Caco-2 (cell line): ENCODE measurements at regions not wholly inside any gene's neighbourhood (a gene's known extent, or its start where the extent isn't known, plus 50 kb on each side); places are given as distances from the start of the nearest gene placed in this dataset.

Experiments
- BruUV-seq: library from RNA; stranded (reverse); fragments of 400-500 nt; replicated peaks from 2 replicates; lab custom pipeline; 2021; lab: Mats Ljungman, UMichigan
- CTCF ChIA-PET: fragments of 300-600 bp; sonication (Branson Sonifier 250); formaldehyde crosslinking; loops from one replicate; lab custom pipeline; 2022; ENCODE audit warnings: antibody characterized with exemption; lab: Charles Lee
- POLR2A ChIA-PET: fragments of 300-600 bp; sonication (Branson Sonifier 250); formaldehyde crosslinking; loops from one replicate; lab custom pipeline; 2022; ENCODE audit warnings: antibody characterized with exemption; lab: Charles Lee
- DNase-seq, 2 experiments: peaks; one replicate each; pipeline versions ENCODE4 v3.0.0 to v3.0.0-alpha.2; 2020 to 2022
- H3K27me3 ChIP-seq: replicated peaks from 2 replicates; pipeline ENCODE4 v1.6.0; 2011; ENCODE audit warnings: low read length; ENCODE audit not compliant: control insufficient read depth, insufficient read depth
- H3K36me3 ChIP-seq: 2 replicates; pipeline ENCODE4 v1.5.1; 2011; ENCODE audit warnings: low read length; ENCODE audit not compliant: control insufficient read depth, insufficient read depth
- H3K4me1 ChIP-seq: fragments of 250-450 bp; sonication (Bioruptor Pico); 2 replicates; pipeline ENCODE4 v1.5.1; 2020; ENCODE audit warnings: mild to moderate bottlenecking
- H3K4me3 ChIP-seq: 2 replicates; pipeline ENCODE4 v1.5.1; 2011; ENCODE audit warnings: low read depth, mild to moderate bottlenecking, control low read depth, low read length
- H3K9me3 ChIP-seq: fragments of 250-450 bp; sonication (Bioruptor Pico); 2 replicates; pipeline ENCODE4 v1.5.1; 2020; ENCODE audit warnings: mild to moderate bottlenecking, moderate library complexity
- H3K27ac Mint-ChIP-seq: one replicate; pipeline ENCODE4 v1.8.0; 2022; ENCODE audit warnings: mixed read lengths; ENCODE audit not compliant: unreplicated experiment
- H3K27me3 Mint-ChIP-seq: one replicate; pipeline ENCODE4 v1.8.0; 2022; ENCODE audit warnings: mixed read lengths; ENCODE audit not compliant: insufficient read depth, unreplicated experiment
- H3K36me3 Mint-ChIP-seq: one replicate; pipeline ENCODE4 v1.8.0; 2022; ENCODE audit warnings: mild to moderate bottlenecking, mixed read lengths; ENCODE audit not compliant: insufficient read depth, unreplicated experiment
- H3K4me1 Mint-ChIP-seq: one replicate; pipeline ENCODE4 v1.8.0; 2022; ENCODE audit warnings: low read depth, mixed read lengths; ENCODE audit not compliant: unreplicated experiment
- H3K4me3 Mint-ChIP-seq: one replicate; pipeline ENCODE4 v1.8.0; 2022; ENCODE audit warnings: mild to moderate bottlenecking, moderate library complexity, mixed read lengths; ENCODE audit not compliant: unreplicated experiment
- H3K9me3 Mint-ChIP-seq: one replicate; pipeline ENCODE4 v1.8.0; 2022; ENCODE audit warnings: mixed read lengths; ENCODE audit not compliant: unreplicated experiment
- intact Hi-C: fragments of 100-400 bp; cut with micrococcal nuclease; formaldehyde crosslinking; loops from one replicate; pipeline ENCODE4 v1.10.0; 2022; ENCODE audit not compliant: unreplicated experiment
- TF ChIP-seq, protein P1 (sequence below), 2 experiments: fragments of 200-600 bp in 1 of 2; IDR thresholded peaks; 1 replicate in 1 of 2; 2 replicates in 1 of 2; pipeline versions ENCODE4 v1.5.1 to v1.8.0; 2011 to 2022; ENCODE audit warnings: antibody characterized with exemption in 1 of 2, control low read depth in 1 of 2, inconsistent platforms in 1 of 2, low read depth in 1 of 2, low read length in 1 of 2, mild to moderate bottlenecking in 1 of 2, moderate library complexity in 1 of 2; ENCODE audit not compliant: insufficient read depth in 1 of 2, severe bottlenecking in 1 of 2, unreplicated experiment in 1 of 2

DNA sequence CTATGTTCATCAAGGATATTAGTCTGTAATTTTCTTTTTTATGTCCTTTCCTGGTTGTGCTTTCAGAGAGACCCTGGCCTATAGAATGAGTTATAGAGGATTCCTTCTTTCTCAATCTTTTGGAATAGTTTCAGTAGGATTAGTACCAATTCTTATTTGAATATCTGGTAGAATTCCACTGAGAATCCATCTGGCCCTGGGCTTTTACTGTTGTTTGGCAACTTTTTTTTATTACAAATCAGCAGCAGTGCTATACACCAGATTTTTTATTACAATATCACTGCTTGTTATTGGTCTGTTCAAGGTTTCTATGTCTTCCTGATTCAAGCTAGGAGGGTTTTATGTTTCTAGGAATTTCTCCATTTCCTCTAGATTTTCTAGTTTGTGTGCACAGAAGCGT, 50.0 kb upstream of the NRSN1 start:
- H3K4me1 ChIP-seq = no peaks in the 10 kb centered on the region
- no peaks in the 10 kb centered on the region for H3K4me1 Mint-ChIP-seq
- BruUV-seq = no TSS peak
- TF ChIP-seq, protein P1, sequence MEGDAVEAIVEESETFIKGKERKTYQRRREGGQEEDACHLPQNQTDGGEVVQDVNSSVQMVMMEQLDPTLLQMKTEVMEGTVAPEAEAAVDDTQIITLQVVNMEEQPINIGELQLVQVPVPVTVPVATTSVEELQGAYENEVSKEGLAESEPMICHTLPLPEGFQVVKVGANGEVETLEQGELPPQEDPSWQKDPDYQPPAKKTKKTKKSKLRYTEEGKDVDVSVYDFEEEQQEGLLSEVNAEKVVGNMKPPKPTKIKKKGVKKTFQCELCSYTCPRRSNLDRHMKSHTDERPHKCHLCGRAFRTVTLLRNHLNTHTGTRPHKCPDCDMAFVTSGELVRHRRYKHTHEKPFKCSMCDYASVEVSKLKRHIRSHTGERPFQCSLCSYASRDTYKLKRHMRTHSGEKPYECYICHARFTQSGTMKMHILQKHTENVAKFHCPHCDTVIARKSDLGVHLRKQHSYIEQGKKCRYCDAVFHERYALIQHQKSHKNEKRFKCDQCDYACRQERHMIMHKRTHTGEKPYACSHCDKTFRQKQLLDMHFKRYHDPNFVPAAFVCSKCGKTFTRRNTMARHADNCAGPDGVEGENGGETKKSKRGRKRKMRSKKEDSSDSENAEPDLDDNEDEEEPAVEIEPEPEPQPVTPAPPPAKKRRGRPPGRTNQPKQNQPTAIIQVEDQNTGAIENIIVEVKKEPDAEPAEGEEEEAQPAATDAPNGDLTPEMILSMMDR (IDR thresholded peaks at IDR 0.05; ENCODE audit: insufficient read depth in 1 of 2, low read depth in 1 of 2, low read length in 1 of 2, severe bottlenecking in 1 of 2, unreplicated experiment in 1 of 2) = no peak
- ChIA-PET CTCF (no interaction called here), POLR2A (no interaction called here)
- H3K9me3 ChIP-seq = no peaks in the 10 kb centered on the region
- H3K36me3 Mint-ChIP-seq = no peaks in the 10 kb centered on the region
- H3K4me3 ChIP-seq = no peak overlapping the region
- H3K4me3 Mint-ChIP-seq = no peak overlapping the region
- no peak for DNase-seq
- no peak overlapping the region for H3K27ac Mint-ChIP-seq
- H3K27me3 Mint-ChIP-seq = no peaks in the 10 kb centered on the region
- H3K9me3 Mint-ChIP-seq = no peaks in the 10 kb centered on the region
- no peaks in the 10 kb centered on the region for H3K36me3 ChIP-seq
- intact Hi-C loops = no loop called here
- no peaks in the 10 kb centered on the region for H3K27me3 ChIP-seq
